Jurkat, Clone E6-1 (cell line): ENCODE measurements at regions not wholly inside any gene's neighbourhood (a gene's known extent, or its start where the extent isn't known, plus 50 kb on each side); places are given as distances from the start of the nearest gene placed in this dataset.
"Not testable (repeated sequence)": the region's sequence is repeated elsewhere in the genome, so short reads cannot be mapped to it uniquely, and the experiment has no call there.

Experiments
- DNase-seq: peaks from one replicate; pipeline ENCODE4 v3.0.0-alpha.2; 2011; ENCODE audit warnings: low read depth, low spot score
- H3K4me3 ChIP-seq: 2 replicates; pipeline ENCODE4 v1.5.1; 2011; ENCODE audit warnings: mild to moderate bottlenecking, low read length, control low read depth, moderate library complexity

- no peak overlapping the region for H3K4me3 ChIP-seq
- peak; percentile 51 for DNase-seq
These were observed 819.2 kb downstream of the UQCRFS1 start for GRCh38 chr19:28393574-28394336.

- H3K4me3 ChIP-seq: no peak overlapping the region
- DNase-seq: peak; percentile 27
These were observed 824.0 kb downstream of the UQCRFS1 start for GRCh38 chr19:28388988-28389387.

- H3K4me3 ChIP-seq: no peak overlapping the region
- no peak for DNase-seq
These were observed 825.4 kb downstream of the UQCRFS1 start for GRCh38 chr19:28387507-28387906.

- H3K4me3 ChIP-seq: no peak overlapping the region
These were observed 826.5 kb downstream of the UQCRFS1 start for GRCh38 chr19:28386470-28386869.

GRCh38 chr19:28386066-28386465, 826.9 kb downstream of the UQCRFS1 start:
- DNase-seq: peak; percentile 41
- no peak overlapping the region for H3K4me3 ChIP-seq

More at GRCh38 chr19:28386470-28386869, 826.5 kb downstream of the UQCRFS1 start:
- no peak for DNase-seq

GRCh38 chr19:28377077-28377476, 835.9 kb downstream of the UQCRFS1 start:
- DNase-seq: peak; percentile 24
- H3K4me3 ChIP-seq: no peak overlapping the region

GRCh38 chr19:28374971-28375370, 838.0 kb downstream of the UQCRFS1 start:
- no peak for DNase-seq
- H3K4me3 ChIP-seq: no peak overlapping the region

- no peak for DNase-seq
- no peak overlapping the region for H3K4me3 ChIP-seq
These were observed 840.2 kb downstream of the UQCRFS1 start for GRCh38 chr19:28372576-28373247.

- no peak for DNase-seq
- H3K4me3 ChIP-seq: no peak overlapping the region
These were observed 845.8 kb downstream of the UQCRFS1 start for GRCh38 chr19:28367146-28367545.

- no peak for DNase-seq
- no peak overlapping the region for H3K4me3 ChIP-seq
These were observed 849.7 kb downstream of the UQCRFS1 start for GRCh38 chr19:28363254-28363653.

GRCh38 chr19:28359431-28360414, 853.2 kb downstream of the UQCRFS1 start:
- DNase-seq: no peak

GRCh38 chr19:28358633-28359032, 854.3 kb downstream of the UQCRFS1 start:
- H3K4me3 ChIP-seq: no peak overlapping the region
- DNase-seq: no peak

More at GRCh38 chr19:28359431-28360414, 853.2 kb downstream of the UQCRFS1 start:
- no peak overlapping the region for H3K4me3 ChIP-seq

GRCh38 chr19:28351761-28352160, 861.2 kb downstream of the UQCRFS1 start:
- DNase-seq: no peak
- H3K4me3 ChIP-seq: no peak overlapping the region

- DNase-seq: not testable (repeated sequence)
These were observed 861.6 kb downstream of the UQCRFS1 start for GRCh38 chr19:28351321-28351720.

GRCh38 chr19:28350673-28351072, 862.3 kb downstream of the UQCRFS1 start:
- no peak for DNase-seq
- no peak overlapping the region for H3K4me3 ChIP-seq

More at GRCh38 chr19:28351321-28351720, 861.6 kb downstream of the UQCRFS1 start:
- H3K4me3 ChIP-seq: not testable (repeated sequence)

GRCh38 chr19:28350037-28350436, 862.9 kb downstream of the UQCRFS1 start:
- no peak overlapping the region for H3K4me3 ChIP-seq
- DNase-seq: no peak

GRCh38 chr19:28349604-28350003, 863.3 kb downstream of the UQCRFS1 start:
- no peak for DNase-seq
- no peak overlapping the region for H3K4me3 ChIP-seq

GRCh38 chr19:28345811-28346210, 867.1 kb downstream of the UQCRFS1 start:
- no peak for DNase-seq
- H3K4me3 ChIP-seq: no peak overlapping the region

GRCh38 chr19:28341810-28342350, 871.1 kb downstream of the UQCRFS1 start:
- DNase-seq: no peak
- H3K4me3 ChIP-seq: no peak overlapping the region
